Right atrium auricular region (tissue), 2 donors: ENCODE measurements at regions not wholly inside any gene's neighbourhood (a gene's known extent, or its start where the extent isn't known, plus 50 kb on each side); places are given as distances from the start of the nearest gene placed in this dataset.
"Not testable (repeated sequence)": the region's sequence is repeated elsewhere in the genome, so short reads cannot be mapped to it uniquely, and the experiment has no call there.

ENCODE experiments used
- DNase-seq: peaks from one replicate; pipeline ENCODE4 v3.0.0-alpha.2; 2019; ENCODE audit warnings: low spot score
- H3K27ac ChIP-seq, 2 donors: fragments of 200-600 bp; sonication (generic); 1 replicate in 1 of 2; 2 replicates in 1 of 2; pipeline ENCODE4 v1.5.1; 2016 to 2019
- H3K27me3 ChIP-seq, 2 donors: fragments of 200-600 bp; sonication (generic); one replicate each; pipeline versions ENCODE4 v1.5.1 to v1.6.0; 2017 to 2019
- H3K36me3 ChIP-seq: fragments of 200-600 bp; sonication (generic); one replicate; pipeline ENCODE4 v1.5.1; 2016
- H3K4me1 ChIP-seq, 2 donors: fragments of 200-600 bp; sonication (generic); one replicate each; pipeline versions ENCODE4 v1.5.1 to v1.6.0; 2017 to 2019
- H3K4me3 ChIP-seq, 2 donors: fragments of 200-600 bp; sonication (generic); 1 replicate in 1 of 2; 2 replicates in 1 of 2; pipeline ENCODE4 v1.5.1; 2017 to 2019; ENCODE audit warnings: mild to moderate bottlenecking in 1 of 2, moderate library complexity in 1 of 2
- H3K9me3 ChIP-seq, 2 donors: fragments of 200-600 bp; sonication (generic); one replicate each; pipeline ENCODE4 v1.5.1; 2019
- TF ChIP-seq, protein P1 (sequence below), 2 donors: fragments of 200-600 bp; sonication (generic); IDR thresholded peaks; one replicate each; pipeline ENCODE4 v1.5.1; 2019; ENCODE audit warnings: antibody characterized with exemption in 2 of 2

- Histone ChIP-seq H3K36me3 (no peaks in the 10 kb centered on the region), H3K4me1 (no peaks in the 10 kb centered on the region), H3K27ac (no peak overlapping the region), H3K27me3 (no peaks in the 10 kb centered on the region), H3K4me3 (no peak overlapping the region), H3K9me3 (no peaks in the 10 kb centered on the region)
- DNase-seq = no peak
- TF ChIP-seq, protein P1, sequence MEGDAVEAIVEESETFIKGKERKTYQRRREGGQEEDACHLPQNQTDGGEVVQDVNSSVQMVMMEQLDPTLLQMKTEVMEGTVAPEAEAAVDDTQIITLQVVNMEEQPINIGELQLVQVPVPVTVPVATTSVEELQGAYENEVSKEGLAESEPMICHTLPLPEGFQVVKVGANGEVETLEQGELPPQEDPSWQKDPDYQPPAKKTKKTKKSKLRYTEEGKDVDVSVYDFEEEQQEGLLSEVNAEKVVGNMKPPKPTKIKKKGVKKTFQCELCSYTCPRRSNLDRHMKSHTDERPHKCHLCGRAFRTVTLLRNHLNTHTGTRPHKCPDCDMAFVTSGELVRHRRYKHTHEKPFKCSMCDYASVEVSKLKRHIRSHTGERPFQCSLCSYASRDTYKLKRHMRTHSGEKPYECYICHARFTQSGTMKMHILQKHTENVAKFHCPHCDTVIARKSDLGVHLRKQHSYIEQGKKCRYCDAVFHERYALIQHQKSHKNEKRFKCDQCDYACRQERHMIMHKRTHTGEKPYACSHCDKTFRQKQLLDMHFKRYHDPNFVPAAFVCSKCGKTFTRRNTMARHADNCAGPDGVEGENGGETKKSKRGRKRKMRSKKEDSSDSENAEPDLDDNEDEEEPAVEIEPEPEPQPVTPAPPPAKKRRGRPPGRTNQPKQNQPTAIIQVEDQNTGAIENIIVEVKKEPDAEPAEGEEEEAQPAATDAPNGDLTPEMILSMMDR (IDR thresholded peaks at IDR 0.05) = no peak
Observed at GRCh38 chr1:189620471-189620870, 857.2 kb downstream of the BRINP3 start.

- no peaks in the 10 kb centered on the region for H3K9me3 ChIP-seq
- H3K4me1 ChIP-seq = no peaks in the 10 kb centered on the region
- TF ChIP-seq, protein P1 (IDR thresholded peaks at IDR 0.05) = no peak
- no peak for DNase-seq
- H3K27ac ChIP-seq = no peak overlapping the region
- no peaks in the 10 kb centered on the region for H3K27me3 ChIP-seq
- no peaks in the 10 kb centered on the region for H3K36me3 ChIP-seq
- no peak overlapping the region for H3K4me3 ChIP-seq
Observed at GRCh38 chr1:189623336-189623735, 854.3 kb downstream of the BRINP3 start.

DNA sequence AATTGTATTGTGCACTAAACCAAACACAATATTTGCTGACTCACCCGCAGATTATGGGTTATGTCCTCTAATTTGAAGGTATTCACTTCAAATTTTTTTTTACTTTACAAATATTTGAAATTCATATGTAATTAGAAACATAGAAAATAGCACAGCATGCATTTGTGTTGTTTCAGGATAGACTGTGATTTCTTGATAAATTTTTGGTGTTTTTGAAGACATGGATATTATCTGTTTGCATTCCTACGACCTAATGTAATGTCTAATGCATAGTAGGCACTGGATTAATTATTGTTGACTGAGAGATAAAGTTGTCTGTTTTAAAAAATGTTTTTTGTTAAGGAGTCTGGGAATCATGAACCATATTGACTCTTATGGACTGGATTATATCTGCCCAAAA is 850.2 kb downstream of the BRINP3 start:
- no peaks in the 10 kb centered on the region for H3K9me3 ChIP-seq
- TF ChIP-seq, protein P1 (IDR thresholded peaks at IDR 0.05) = no peak
- H3K36me3 ChIP-seq = no peaks in the 10 kb centered on the region
- DNase-seq = no peak
- H3K4me3 ChIP-seq = no peak overlapping the region
- no peak overlapping the region for H3K27ac ChIP-seq
- H3K4me1 ChIP-seq = no peaks in the 10 kb centered on the region
- no peaks in the 10 kb centered on the region for H3K27me3 ChIP-seq

GRCh38 chr1:189628857-189629256 is 848.8 kb downstream of the BRINP3 start:
- no peaks in the 10 kb centered on the region for H3K4me1 ChIP-seq
- TF ChIP-seq, protein P1 (IDR thresholded peaks at IDR 0.05) = no peak

DNA sequence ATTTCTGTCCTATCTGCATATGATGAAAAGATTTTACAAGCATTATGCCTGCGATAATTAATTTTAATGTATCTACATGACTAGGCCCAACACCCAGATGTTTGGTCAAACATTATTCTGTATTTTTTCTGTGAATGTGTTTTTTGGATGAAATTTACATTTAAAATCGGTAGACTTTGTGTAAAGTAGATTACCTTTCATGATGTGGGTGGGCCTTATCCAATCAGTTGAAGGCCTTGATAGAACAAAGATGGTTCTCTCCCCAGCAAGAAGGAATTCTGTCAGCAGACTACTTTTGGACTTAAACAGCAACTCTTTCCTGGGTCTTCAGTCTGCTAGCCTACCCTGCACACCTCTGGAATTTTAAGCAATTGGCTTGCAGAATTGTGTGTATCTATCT is 844.0 kb downstream of the BRINP3 start:
- H3K4me3 ChIP-seq = no peak overlapping the region
- H3K9me3 ChIP-seq = no peaks in the 10 kb centered on the region
- DNase-seq = no peak
- no peaks in the 10 kb centered on the region for H3K4me1 ChIP-seq
- no peak overlapping the region for H3K27ac ChIP-seq
- no peaks in the 10 kb centered on the region for H3K27me3 ChIP-seq
- no peaks in the 10 kb centered on the region for H3K36me3 ChIP-seq
- TF ChIP-seq, protein P1 (IDR thresholded peaks at IDR 0.05) = no peak

More at GRCh38 chr1:189628857-189629256, 848.8 kb downstream of the BRINP3 start:
- no peak for DNase-seq
- no peaks in the 10 kb centered on the region for H3K36me3 ChIP-seq
- no peaks in the 10 kb centered on the region for H3K27me3 ChIP-seq
- H3K9me3 ChIP-seq = no peaks in the 10 kb centered on the region
- no peak overlapping the region for H3K27ac ChIP-seq
- H3K4me3 ChIP-seq = no peak overlapping the region

DNA sequence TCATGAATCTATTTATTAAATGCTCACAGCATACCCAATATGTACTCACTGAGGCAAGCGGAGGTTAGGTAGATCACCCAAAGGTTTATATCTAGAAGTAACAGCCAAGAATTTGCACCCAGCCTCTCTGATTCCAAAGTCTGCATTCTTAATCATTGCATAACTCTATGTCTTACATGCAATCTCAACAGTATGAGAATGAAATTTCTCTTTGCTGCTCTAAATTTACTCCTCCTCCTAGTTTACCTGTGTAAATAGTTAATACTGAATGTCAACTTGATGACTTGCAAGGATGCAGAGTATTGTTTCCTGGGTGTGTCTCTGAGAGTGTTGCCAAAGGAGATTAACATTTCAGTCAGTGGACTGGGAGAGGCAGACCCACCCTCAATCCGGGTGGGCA is 840.6 kb downstream of the BRINP3 start:
- Histone ChIP-seq H3K27ac (no peak overlapping the region), H3K36me3 (no peaks in the 10 kb centered on the region), H3K27me3 (no peaks in the 10 kb centered on the region), H3K9me3 (no peaks in the 10 kb centered on the region), H3K4me1 (no peaks in the 10 kb centered on the region), H3K4me3 (no peak overlapping the region)
- no peak for DNase-seq
- TF ChIP-seq, protein P1 (IDR thresholded peaks at IDR 0.05) = no peak

DNA sequence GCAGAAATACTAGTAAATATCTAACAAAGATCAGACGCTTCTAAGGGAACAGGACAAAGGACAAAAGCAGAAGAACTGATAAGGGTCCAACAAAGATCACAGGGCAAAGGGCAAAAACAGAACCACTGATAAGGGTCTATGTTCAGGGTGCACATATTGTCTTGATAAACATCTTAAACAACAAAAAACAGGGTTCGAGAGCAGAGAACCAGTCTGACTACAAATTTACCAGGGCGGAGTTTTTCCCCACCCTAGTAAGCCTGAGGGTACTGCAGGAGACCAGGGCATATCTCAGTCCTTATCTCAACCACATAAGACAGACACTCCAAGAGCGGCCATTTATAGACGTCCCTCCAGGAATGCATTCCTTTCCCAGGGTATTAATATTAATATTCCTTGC is 833.5 kb downstream of the BRINP3 start:
- not testable (repeated sequence) for H3K4me1 ChIP-seq, H3K4me3 ChIP-seq, H3K27ac ChIP-seq, H3K36me3 ChIP-seq, H3K27me3 ChIP-seq, H3K9me3 ChIP-seq, DNase-seq
